NB4 (cell line): ENCODE measurements at regions not wholly inside any gene's neighbourhood (a gene's known extent, or its start where the extent isn't known, plus 50 kb on each side); places are given as distances from the start of the nearest gene placed in this dataset.

Source experiments
- DNase-seq: peaks from one replicate; pipeline ENCODE4 v3.0.0; 2010; ENCODE audit warnings: low read depth
- H3K4me3 ChIP-seq: one replicate; pipeline ENCODE4 v1.5.1; 2011; ENCODE audit warnings: mild to moderate bottlenecking, low read depth, low read length, moderate library complexity
- CTCF ChIP-seq: IDR thresholded peaks from one replicate; pipeline ENCODE4 v1.5.1; 2012; ENCODE audit warnings: low read depth, low read length
- MYC ChIP-seq: IDR thresholded peaks from 2 replicates; pipeline ENCODE4 v1.6.1; 2011; ENCODE audit warnings: low read depth, low read length
- POLR2A ChIP-seq: IDR thresholded peaks from 2 replicates; pipeline ENCODE4 v1.6.1; 2011; ENCODE audit warnings: mild to moderate bottlenecking; ENCODE audit not compliant: insufficient read length; ENCODE audit errors: extremely low read depth
- TF ChIP-seq, protein P1 (sequence below): IDR thresholded peaks from 2 replicates; pipeline ENCODE4 v1.6.1; 2011; ENCODE audit warnings: low read depth, low read length

GRCh38 chr11:112523031-112523430 lies 262.4 kb upstream of the PLET1 start:
- H3K4me3 ChIP-seq = no peak overlapping the region
- no peak for DNase-seq
- TF ChIP-seq MYC (no peak), POLR2A (no peak), CTCF (no peak)
- TF ChIP-seq, protein P1, sequence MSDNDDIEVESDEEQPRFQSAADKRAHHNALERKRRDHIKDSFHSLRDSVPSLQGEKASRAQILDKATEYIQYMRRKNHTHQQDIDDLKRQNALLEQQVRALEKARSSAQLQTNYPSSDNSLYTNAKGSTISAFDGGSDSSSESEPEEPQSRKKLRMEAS = no peak

- DNase-seq = no peak
- H3K4me3 ChIP-seq = no peak overlapping the region
- TF ChIP-seq, protein P1 = no peak
- no peak for TF ChIP-seq CTCF
- no peak for TF ChIP-seq MYC
- no peak for TF ChIP-seq POLR2A
Observed at GRCh38 chr11:112523477-112523876, 262.8 kb upstream of the PLET1 start.

- no peak overlapping the region for H3K4me3 ChIP-seq
- no peak for DNase-seq
- TF ChIP-seq POLR2A = no peak
- TF ChIP-seq MYC = no peak
- TF ChIP-seq, protein P1 = no peak
- no peak for TF ChIP-seq CTCF
Observed at GRCh38 chr11:112523951-112524350, 263.3 kb upstream of the PLET1 start.

DNA sequence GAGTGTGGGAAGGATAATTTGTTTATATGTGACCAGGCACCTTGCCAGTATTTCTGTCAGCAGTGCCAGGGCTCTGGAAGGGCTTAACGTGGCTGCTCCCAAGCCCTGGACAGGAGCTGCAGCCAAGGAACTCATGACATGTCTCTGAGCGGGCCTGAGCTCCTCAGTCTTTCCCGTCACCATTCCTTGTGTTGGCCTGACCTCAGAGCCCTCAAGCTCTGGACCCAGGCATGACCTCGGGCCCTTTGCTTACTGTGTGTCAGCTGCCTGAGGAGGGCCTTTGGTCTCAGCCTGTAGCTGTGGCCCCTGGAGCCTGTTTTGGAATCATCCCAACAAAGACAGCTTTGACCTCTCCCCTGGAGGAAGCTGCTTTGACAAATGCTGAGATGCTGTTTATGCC lies 264.1 kb upstream of the PLET1 start:
- no peak for TF ChIP-seq MYC
- DNase-seq = no peak
- H3K4me3 ChIP-seq = no peak overlapping the region

GRCh38 chr11:112525270-112525669 lies 264.6 kb upstream of the PLET1 start:
- H3K4me3 ChIP-seq = no peak overlapping the region
- peak; percentile 12 for DNase-seq
- no peak for TF ChIP-seq CTCF

DNA sequence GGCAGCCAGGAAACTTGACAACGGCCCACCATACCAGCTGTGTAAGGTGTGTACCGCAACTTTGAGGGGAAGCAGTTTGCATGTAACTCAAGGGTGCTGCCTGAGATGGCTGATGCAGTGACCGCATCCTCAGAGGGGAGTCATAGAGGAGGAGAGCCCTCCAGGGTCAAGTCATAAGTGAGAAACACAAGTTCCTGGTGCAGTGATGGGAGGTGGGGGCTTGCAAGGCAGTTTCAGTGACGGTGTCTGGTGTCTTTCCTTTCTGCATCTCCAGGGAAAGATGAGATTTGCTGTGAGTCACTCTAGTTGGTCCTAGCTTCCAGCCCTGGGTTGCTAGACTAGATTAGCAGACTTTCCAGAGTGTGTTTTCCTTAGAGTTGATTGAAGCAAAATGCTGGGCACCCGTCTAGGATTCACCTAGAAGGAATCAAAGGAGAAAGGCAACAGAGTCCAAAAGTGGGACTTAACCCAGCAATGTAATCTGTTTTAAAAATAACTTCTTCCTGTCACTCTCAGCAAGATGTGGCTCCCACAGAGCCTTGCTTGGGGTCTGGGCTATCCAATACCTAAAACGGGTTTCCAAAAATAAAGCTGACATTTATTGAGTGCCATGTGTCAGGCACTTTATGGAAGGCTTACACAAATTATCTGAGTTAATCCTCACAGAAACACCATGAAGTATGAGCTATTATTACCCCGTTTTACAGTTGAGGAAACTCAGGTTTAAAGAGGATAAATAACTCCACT lies 265.4 kb upstream of the PLET1 start:
- DNase-seq = no peak
- TF ChIP-seq, protein P1 = no peak
- no peak for TF ChIP-seq POLR2A
- TF ChIP-seq CTCF = no peak
- TF ChIP-seq MYC = no peak
- H3K4me3 ChIP-seq = no peak overlapping the region
